HEK293 (cell line): ENCODE measurements at regions not wholly inside any gene's neighbourhood (a gene's known extent, or its start where the extent isn't known, plus 50 kb on each side); places are given as distances from the start of the nearest gene placed in this dataset.
"Not testable (repeated sequence)": the region's sequence is repeated elsewhere in the genome, so short reads cannot be mapped to it uniquely, and the experiment has no call there.

ENCODE experiments used
- KLF16 ChIP-seq: fragments of 450-650 bp; formaldehyde crosslinking; IDR thresholded peaks from 2 replicates; pipeline ENCODE4 v1.5.1; 2017; ENCODE audit warnings: missing biosample characterization, missing genetic modification characterization
- ZNF10 ChIP-seq: fragments of 450-650 bp; formaldehyde crosslinking; IDR thresholded peaks from 2 replicates; pipeline ENCODE4 v1.5.1; 2017; ENCODE audit warnings: missing biosample characterization, missing genetic modification characterization
- ZNF24 ChIP-seq: fragments of 450-650 bp; formaldehyde crosslinking; IDR thresholded peaks from 2 replicates; pipeline ENCODE4 v1.5.1; 2016; ENCODE audit warnings: missing biosample characterization, missing genetic modification characterization
- ZNF274 ChIP-seq, 2 experiments: fragments of 200-500 bp in 1 of 2; fragments of 450-650 bp in 1 of 2; sonication (Bioruptor generic) in 1 of 2; formaldehyde crosslinking in 1 of 2; IDR thresholded peaks; 2 replicates each; pipeline versions ENCODE4 v1.5.1 to v1.6.1; 2014 to 2016; ENCODE audit warnings: borderline replicate concordance in 1 of 2, inconsistent platforms in 1 of 2, low read length in 1 of 2, missing biosample characterization in 1 of 2, missing genetic modification characterization in 1 of 2
- TF ChIP-seq, protein P1 (sequence below): fragments of 450-650 bp; formaldehyde crosslinking; IDR thresholded peaks from 2 replicates; pipeline ENCODE4 v1.5.1; 2016; ENCODE audit warnings: missing biosample characterization, missing genetic modification characterization

DNA sequence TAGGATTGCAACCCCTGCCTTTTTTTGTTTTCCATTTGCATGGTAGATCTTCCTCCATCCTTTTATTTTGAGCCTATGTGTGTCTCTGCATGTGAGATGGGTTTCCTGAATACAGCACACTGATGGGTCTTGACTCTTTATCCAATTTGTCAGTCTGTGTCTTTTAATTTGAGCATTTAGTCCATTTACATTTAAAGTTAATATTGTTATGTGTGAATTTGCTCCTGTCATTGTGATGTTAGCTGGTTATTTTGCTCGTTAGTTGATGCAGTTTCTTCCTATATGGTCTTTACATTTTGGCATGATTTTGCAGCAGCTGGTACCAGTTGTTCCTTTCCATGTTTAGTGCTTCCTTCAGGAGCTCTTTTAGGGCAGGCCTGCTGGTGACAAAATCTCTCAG lies 2003.1 kb upstream of the CDH6 start:
- TF ChIP-seq KLF16 (tag by site-specific recombination); ZNF274 (IDR thresholded peaks at IDR 0.05; ENCODE audit: low read length); ZNF274 (tag by site-specific recombination; IDR thresholded peaks at IDR 0.05; ENCODE audit: borderline replicate concordance); ZNF10; ZNF24 (tag by site-specific recombination): not testable (repeated sequence)
- TF ChIP-seq, protein P1, sequence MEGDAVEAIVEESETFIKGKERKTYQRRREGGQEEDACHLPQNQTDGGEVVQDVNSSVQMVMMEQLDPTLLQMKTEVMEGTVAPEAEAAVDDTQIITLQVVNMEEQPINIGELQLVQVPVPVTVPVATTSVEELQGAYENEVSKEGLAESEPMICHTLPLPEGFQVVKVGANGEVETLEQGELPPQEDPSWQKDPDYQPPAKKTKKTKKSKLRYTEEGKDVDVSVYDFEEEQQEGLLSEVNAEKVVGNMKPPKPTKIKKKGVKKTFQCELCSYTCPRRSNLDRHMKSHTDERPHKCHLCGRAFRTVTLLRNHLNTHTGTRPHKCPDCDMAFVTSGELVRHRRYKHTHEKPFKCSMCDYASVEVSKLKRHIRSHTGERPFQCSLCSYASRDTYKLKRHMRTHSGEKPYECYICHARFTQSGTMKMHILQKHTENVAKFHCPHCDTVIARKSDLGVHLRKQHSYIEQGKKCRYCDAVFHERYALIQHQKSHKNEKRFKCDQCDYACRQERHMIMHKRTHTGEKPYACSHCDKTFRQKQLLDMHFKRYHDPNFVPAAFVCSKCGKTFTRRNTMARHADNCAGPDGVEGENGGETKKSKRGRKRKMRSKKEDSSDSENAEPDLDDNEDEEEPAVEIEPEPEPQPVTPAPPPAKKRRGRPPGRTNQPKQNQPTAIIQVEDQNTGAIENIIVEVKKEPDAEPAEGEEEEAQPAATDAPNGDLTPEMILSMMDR (tag by site-specific recombination) = not testable (repeated sequence)
